ENCODE measurements at regions not wholly inside any gene's neighbourhood (a gene's known extent, or its start where the extent isn't known, plus 50 kb on each side); places are given as distances from the start of the nearest gene placed in this dataset.

DNA sequence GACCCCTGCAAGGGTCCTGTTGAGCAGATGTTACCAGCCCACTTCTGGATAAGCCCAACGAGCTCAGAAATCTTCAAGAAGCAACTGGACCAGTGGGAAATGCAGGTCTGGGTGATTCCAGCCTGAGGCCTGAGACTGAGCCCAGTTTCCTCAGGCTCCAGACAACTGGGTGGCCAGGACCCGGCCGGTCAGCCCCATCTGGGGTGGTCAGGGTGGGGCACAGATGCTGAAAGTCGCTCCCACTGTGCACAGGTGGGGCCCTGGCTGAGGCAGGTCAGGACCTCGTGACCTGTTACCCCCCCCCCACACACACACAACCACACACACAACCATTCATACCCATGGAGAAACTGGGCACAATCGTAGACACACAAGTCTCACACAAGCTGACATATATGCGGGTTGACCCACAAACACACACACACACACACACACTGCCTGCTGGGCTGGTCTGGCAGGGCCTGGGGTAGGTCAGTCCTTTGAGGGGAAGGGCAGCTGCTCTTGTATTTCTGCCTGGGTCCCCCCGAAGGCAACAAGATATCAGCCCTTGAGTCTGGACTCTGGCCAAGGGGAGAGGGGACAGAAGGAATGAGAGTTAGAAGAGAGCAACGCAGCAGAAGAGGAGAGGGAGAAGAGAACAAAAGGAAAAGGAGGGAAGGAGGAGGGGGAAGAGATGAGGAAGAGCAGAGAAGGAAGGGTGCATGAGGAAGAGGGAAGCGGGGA, 99.0 kb upstream of the CDH5 start:
- Mint-ChIP-seq H3K4me1 (ENCODE audit: low read depth, unreplicated experiment) (peaks cover 20% of the 10 kb centered on the region), H3K27ac (ENCODE audit: unreplicated experiment) (no peak overlapping the region), H3K36me3 (ENCODE audit: low read depth, unreplicated experiment) (peaks cover 1% of the 10 kb centered on the region), H3K27me3 (ENCODE audit: low read depth, unreplicated experiment) (peaks cover 29% of the 10 kb centered on the region), H3K4me3 (ENCODE audit: unreplicated experiment) (no peak overlapping the region), H3K9me3 (ENCODE audit: unreplicated experiment) (peaks cover 1% of the 10 kb centered on the region)
- peak overlapping the region; percentile 75 for H3K4me2 ChIP-seq (ENCODE audit: low read length)
- H3K9me3 ChIP-seq (ENCODE audit: insufficient read depth, low read depth, low read length) = no peaks in the 10 kb centered on the region
- no peaks in the 10 kb centered on the region for H3K79me2 ChIP-seq (ENCODE audit: insufficient read depth, low read length)
- DNase-seq (ENCODE audit: low read depth) (no peak), FAIRE-seq (no peak)
- H3K36me3 ChIP-seq (ENCODE audit: insufficient read depth, low read length) = no peaks in the 10 kb centered on the region
- peak overlapping the region; percentile 66 for H3K9ac ChIP-seq (ENCODE audit: low read length)
- peak overlapping the region; percentile 69 for H3K27ac ChIP-seq (ENCODE audit: low read depth, low read length)
- TF ChIP-seq, protein P1, sequence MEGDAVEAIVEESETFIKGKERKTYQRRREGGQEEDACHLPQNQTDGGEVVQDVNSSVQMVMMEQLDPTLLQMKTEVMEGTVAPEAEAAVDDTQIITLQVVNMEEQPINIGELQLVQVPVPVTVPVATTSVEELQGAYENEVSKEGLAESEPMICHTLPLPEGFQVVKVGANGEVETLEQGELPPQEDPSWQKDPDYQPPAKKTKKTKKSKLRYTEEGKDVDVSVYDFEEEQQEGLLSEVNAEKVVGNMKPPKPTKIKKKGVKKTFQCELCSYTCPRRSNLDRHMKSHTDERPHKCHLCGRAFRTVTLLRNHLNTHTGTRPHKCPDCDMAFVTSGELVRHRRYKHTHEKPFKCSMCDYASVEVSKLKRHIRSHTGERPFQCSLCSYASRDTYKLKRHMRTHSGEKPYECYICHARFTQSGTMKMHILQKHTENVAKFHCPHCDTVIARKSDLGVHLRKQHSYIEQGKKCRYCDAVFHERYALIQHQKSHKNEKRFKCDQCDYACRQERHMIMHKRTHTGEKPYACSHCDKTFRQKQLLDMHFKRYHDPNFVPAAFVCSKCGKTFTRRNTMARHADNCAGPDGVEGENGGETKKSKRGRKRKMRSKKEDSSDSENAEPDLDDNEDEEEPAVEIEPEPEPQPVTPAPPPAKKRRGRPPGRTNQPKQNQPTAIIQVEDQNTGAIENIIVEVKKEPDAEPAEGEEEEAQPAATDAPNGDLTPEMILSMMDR (IDR thresholded peaks at IDR 0.05; ENCODE audit: insufficient read depth, low read depth, low read length) = no peak
- TF ChIP-seq EZH2 (IDR thresholded peaks at IDR 0.05; ENCODE audit: insufficient read depth, low read length) = no peak
- H3K4me1 ChIP-seq (ENCODE audit: insufficient read depth, low read length) = peaks cover 47% of the 10 kb centered on the region
- H2AFZ ChIP-seq (ENCODE audit: low read depth, low read length) = no peak overlapping the region
- H4K20me1 ChIP-seq (ENCODE audit: insufficient read depth, low read length) = no peaks in the 10 kb centered on the region
- H3K4me3 ChIP-seq (ENCODE audit: insufficient read depth, low read depth, low read length) = no peak overlapping the region
- H3K27me3 ChIP-seq (ENCODE audit: insufficient read depth, low read length) = no peaks in the 10 kb centered on the region

DNA sequence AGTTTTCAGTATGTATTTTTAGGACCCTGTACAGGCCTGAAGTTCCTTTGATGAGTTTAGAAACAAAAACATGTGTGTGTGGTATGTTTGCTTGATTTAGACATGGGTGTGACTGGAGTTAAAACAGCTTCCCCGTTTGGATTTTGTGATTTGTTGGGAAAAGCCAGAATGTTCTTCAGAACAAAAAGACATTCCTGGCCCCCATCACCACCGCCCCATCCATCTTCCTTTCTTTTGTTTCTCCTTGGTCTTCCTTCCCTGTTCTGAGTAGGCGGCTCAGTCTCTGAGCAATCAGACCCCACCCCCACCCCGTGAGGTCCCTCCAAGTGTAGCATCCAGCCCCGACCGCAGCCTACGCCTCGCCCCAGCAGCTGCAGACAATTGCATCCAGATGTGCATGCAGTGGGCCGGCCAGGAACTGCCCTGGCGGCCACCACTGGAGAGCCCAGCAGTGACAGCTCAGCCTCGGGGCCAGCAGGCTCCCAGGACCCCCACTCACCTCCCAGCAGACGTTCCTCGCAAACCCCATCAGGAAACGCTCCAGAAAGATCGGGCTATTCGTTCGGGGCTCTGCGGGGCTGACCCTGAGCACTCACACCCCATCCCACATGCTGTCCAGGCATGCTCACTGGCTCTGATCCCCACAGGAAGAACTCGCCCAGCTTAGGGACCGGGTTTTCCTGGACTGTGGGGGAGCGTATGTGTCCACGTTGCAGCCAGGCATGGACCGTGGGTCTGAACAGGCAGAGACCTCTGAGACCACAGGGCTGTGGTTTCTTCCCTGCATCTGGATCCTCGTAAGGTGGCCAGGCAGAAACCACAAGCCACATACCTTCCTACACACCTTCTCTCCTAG, 99.8 kb upstream of the CDH5 start:
- H3K79me2 ChIP-seq (ENCODE audit: insufficient read depth, low read length) = no peaks in the 10 kb centered on the region
- DNase-seq (ENCODE audit: low read depth) (peak; percentile 87), FAIRE-seq (no peak)
- H4K20me1 ChIP-seq (ENCODE audit: insufficient read depth, low read length) = no peaks in the 10 kb centered on the region
- no peaks in the 10 kb centered on the region for H3K9me3 ChIP-seq (ENCODE audit: insufficient read depth, low read depth, low read length)
- peak overlapping the region; percentile 69 for H3K27ac ChIP-seq (ENCODE audit: low read depth, low read length)
- peaks cover 46% of the 10 kb centered on the region for H3K4me1 ChIP-seq (ENCODE audit: insufficient read depth, low read length)
- no peaks in the 10 kb centered on the region for H3K27me3 ChIP-seq (ENCODE audit: insufficient read depth, low read length)
- H2AFZ ChIP-seq (ENCODE audit: low read depth, low read length) = no peak overlapping the region
- TF ChIP-seq, protein P1 (IDR thresholded peaks at IDR 0.05; ENCODE audit: insufficient read depth, low read depth, low read length) = no peak
- peaks cover 20% of the 10 kb centered on the region for H3K4me1 Mint-ChIP-seq (ENCODE audit: low read depth, unreplicated experiment)
- no peak overlapping the region for H3K4me3 Mint-ChIP-seq (ENCODE audit: unreplicated experiment)
- no peaks in the 10 kb centered on the region for H3K36me3 ChIP-seq (ENCODE audit: insufficient read depth, low read length)
- peaks cover 1% of the 10 kb centered on the region for H3K36me3 Mint-ChIP-seq (ENCODE audit: low read depth, unreplicated experiment)
- peaks cover 30% of the 10 kb centered on the region for H3K27me3 Mint-ChIP-seq (ENCODE audit: low read depth, unreplicated experiment)
- no peak overlapping the region for H3K27ac Mint-ChIP-seq (ENCODE audit: unreplicated experiment)
- peaks cover 1% of the 10 kb centered on the region for H3K9me3 Mint-ChIP-seq (ENCODE audit: unreplicated experiment)
- no peak overlapping the region for H3K4me3 ChIP-seq (ENCODE audit: insufficient read depth, low read depth, low read length)
- peak overlapping the region; percentile 66 for H3K9ac ChIP-seq (ENCODE audit: low read length)
- peak overlapping the region; percentile 75 for H3K4me2 ChIP-seq (ENCODE audit: low read length)
